ENCODE measurements at regions not wholly inside any gene's neighbourhood (a gene's known extent, or its start where the extent isn't known, plus 50 kb on each side); places are given as distances from the start of the nearest gene placed in this dataset.

- TF ChIP-seq TCF12 (IDR thresholded peaks at IDR 0.05; ENCODE audit: low read depth, low read length) (peak; percentile 91; the same call in 1 of the 2 replicates), KDM4A (IDR thresholded peaks at IDR 0.05; ENCODE audit: low read depth, low read length, severe bottlenecking) (peak; percentile 88), POLR2A (IDR thresholded peaks at IDR 0.05; ENCODE audit: control extremely low read depth in 1 of 2, low read depth in 2 of 2, low read length in 2 of 2) (peak in 1 of 2 experiments; percentile 73; a peak in 2 of 3 replicates)
Observed at GRCh38 chr13:30114571-30115256, 192.6 kb downstream of the KATNAL1 start (continued).
